ENCODE measurements at regions not wholly inside any gene's neighbourhood (a gene's known extent, or its start where the extent isn't known, plus 50 kb on each side); places are given as distances from the start of the nearest gene placed in this dataset.

- TF ChIP-seq CTCF (IDR thresholded peaks at IDR 0.05) (no peak), POLR2A (IDR thresholded peaks at IDR 0.05) (no peak)
Observed at GRCh38 chr4:119683518-119683917, 54.9 kb upstream of the PDE5A start.

All from vagina (tissue), 2 donors.